Occipital lobe (tissue), 1 donor: ENCODE measurements at regions not wholly inside any gene's neighbourhood (a gene's known extent, or its start where the extent isn't known, plus 50 kb on each side); places are given as distances from the start of the nearest gene placed in this dataset.

ENCODE experiments used
- DNase-seq: peaks from one replicate; lab custom pipeline; 2025; lab: John Stamatoyannopoulos, UW

GRCh38 chr2:239765076-239765845 lies 259.9 kb downstream of the NDUFA10 start:
- DNase-seq = no peak

DNA sequence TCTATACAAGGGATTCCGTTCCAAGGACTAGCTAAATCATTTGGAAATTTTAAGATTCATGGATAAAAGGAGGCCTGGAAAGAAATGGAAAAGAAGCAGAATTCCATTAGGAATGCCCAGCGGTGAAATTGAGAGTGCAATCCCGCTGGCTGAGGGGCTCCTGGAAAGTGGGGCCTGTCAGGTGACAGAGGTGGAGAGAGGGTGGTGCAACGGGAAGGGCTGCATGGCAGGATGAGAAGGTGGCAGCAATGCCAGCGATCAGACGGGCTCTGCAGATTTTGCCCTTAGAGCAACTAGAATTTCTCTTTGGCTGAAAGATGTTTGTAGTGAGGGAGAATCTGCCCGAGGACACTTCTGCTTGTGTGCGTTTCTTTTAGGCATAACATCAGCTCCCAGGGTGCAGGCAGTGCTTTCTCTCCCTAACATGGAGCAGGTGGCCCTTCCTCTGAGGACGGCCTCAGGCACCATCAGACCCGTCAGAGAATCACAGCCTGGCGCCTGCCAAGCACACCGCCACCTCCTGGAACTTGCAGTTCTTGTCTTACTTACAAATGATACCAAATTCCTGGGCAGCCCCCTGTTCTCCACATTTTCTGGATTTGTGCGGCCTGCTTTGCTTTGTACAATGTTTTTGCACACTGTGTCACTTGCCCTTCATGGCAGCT lies 261.6 kb downstream of the NDUFA10 start:
- no peak for DNase-seq

DNA sequence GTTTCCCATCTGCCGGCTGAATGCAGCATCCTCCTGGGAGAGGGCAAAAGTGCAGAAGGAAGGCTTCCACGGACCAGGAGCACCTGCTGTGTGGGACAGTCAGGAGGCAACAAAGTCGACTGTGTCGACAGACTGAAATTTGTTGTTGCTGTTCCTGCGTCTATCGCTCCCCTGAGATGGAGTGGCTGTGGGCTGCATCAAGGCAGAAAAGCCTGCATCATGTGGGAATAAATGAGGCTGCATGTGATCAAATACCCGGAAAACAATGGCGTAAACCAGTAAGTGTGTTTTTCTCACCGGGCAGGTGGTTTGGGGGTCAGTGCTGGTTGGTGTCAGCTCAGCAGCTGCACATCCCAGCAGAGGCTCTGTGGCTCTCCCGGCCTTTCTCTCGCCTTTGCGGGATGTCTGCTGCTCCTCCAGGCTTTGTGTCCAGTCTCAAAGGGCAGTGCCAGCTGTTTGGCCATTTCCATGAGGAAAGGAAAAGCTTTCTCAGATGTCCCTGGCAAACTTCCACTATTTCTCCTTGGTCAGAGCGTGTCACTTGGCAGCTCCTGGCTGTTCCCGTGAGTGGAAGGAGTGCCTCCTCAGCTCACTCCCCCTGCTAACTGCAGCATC lies 262.4 kb downstream of the NDUFA10 start:
- DNase-seq = no peak

DNA sequence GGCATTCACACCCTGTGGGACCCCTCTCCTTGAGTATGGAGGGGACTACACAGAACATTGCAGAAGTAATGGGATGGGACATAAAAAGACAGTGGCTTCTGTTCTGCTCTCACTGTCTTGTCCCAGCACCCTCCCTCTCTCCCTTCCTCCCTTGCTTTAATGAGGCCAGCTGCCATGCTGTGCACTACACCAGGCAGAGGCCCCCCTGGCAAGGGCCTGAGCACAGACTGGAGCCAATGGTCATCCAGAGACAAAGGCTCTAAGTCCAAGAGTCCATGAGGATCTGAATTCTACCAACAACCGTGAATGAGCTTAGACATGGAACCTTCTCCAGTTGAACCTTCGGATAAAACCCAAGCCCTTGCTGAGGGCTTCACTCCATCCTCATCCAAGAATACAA lies 263.0 kb downstream of the NDUFA10 start:
- no peak for DNase-seq

DNA sequence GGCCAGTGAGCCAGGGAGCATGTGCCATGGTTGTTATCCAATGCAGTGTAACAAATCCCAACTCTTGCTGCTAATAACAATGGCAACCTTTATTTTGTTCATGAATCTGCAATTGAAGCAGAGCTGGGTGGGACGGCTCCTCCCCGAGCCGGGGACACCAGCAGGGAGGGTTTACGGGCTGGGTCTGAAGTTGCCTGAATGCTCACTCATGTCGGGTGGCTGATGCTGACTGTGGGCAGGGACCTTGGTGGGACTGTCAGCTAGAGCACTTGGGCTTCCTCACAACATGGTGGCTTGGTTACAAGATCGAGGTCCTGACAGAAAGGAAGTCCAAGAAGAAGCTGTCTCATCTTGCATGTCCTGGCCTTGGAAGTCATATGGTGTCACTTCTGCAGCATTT lies 264.5 kb downstream of the NDUFA10 start:
- DNase-seq = no peak

GRCh38 chr2:239758279-239758877 lies 266.8 kb downstream of the NDUFA10 start:
- no peak for DNase-seq

DNA sequence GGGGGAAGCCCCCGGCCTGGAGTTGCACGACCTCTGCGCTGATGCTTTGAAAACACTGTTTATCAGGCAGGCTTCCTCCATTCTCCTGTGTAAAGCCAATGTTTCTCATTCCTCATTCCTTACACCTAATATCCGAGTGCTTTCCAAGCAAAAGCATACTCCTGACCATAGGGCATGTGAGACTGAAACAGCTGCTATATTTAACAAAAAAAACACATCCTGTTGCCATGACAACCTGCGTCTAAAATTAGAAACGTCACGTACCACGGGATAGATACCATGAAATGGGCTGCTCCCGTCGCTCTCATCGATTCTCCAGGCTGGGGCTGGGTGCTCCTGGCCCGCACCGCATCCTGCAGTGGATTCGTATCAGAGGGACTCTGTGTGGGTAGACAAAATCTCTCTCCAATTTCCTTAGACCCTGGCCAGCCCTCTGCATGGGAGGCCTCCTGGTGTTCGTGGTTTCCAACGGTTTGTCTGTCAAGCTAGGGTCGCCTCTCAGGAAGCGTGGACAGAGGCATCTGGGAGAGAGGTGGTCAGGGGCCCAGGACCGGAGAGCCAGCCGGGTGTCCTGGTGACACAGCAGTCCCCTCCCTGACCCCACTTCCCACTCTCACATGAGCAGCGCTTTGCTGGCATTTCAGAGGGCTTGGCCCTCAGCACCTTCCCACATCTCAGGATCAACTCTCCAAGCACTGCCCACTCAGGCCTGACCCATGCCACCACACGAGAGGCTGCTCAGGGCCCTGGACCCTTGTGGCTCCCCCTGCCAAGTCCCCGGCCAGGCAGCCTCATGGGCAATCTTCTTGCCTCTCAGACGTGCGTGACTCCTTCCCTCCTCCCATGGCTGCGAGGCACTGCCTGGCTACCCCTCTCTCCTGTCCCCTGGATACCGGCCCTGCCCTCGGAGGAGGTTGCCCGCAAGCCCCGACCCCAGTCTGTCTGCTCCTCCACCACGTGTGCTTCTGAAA lies 268.1 kb downstream of the NDUFA10 start:
- DNase-seq = peak; percentile 27

DNA sequence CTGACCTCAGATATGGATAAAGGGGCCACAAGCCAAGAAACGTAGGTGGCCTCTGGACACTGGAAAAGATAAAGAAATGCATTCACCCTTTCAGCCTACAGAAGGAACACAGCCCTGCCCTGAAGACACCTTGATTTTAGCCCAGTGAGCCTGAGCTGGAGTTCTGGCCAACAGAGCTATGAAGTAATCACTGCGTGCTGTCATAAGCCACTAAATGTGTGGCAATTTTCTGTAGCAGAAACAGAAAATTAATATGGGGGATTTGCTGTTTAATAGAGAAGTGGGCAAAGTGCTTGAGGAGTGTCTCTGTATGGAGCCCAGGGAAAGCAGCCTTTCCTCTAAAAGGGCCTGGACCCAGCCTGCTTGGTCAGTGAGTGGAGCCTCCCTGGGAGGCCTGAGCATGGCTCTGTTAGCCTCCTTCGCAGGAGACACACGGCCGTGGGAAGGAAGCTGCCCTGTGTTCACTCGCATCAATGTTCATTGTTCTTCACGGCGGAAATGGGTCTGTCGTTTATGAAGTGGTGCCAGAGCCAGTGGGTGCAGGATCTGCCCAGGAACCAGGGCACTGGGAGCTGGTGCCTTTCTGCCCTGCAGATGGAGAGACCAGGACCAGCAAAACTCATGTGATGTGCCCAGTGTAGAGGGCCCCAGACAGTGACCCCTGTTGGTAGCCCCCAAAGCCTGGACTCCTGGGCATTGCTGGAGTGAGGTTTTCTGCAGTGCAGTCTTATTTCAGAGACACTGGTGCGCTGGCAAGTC lies 268.9 kb downstream of the NDUFA10 start:
- no peak for DNase-seq

- no peak for DNase-seq
These were observed 271.7 kb downstream of the NDUFA10 start for GRCh38 chr2:239753401-239753837.

DNA sequence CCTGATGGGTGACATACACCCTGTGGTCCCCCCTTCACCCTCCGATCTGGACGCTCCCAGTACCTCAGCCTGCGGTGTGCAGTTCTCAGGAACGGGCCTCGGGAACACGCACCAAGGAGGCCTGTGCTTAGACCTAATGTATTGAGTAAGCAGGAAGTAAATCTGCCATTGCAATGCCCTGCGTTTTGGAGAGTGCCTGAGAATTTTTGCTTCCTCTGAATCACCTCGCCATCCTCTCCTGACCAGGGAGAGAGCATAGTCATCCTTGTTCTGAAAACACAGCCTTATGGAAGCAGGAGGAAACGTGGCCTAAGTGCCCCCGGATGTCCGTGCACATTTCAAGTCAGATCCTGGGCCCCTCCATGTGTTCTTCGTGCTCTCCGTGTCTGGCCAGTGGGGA lies 272.2 kb downstream of the NDUFA10 start:
- no peak for DNase-seq

DNA sequence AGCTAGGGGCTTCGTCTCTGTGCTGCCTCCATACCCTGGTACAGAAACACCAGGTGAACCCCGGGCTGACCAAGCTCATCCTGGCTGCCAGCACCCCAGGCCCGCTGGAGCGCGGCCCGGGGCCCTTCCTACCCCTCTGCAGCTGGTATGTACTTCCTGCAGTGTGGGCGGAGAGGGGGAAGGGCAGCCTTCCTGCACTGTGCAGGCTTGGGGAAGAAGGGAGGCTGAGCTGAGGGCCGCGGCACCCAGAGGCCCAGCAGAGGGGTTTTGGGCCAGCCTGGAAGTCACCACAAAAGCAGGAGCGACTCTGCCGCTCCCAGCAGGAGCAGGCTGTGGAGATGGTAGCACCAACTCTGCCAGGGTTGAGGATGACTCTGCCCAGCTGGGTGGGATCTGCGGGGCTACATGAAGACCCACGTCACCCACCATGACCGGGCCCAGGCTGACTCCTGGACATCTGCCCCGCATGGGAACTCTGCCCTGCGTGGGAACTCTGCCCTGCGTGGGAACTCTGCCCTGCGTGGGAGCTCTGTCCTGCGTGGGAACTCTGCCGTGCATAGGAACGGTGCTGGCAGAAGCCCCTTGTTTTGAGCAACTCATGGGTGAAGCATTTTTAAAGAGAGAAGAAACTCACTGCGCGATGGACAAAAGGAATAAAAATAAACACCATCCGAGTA lies 273.3 kb downstream of the NDUFA10 start:
- DNase-seq = no peak

GRCh38 chr2:239750929-239751678 lies 274.0 kb downstream of the NDUFA10 start:
- DNase-seq = no peak

DNA sequence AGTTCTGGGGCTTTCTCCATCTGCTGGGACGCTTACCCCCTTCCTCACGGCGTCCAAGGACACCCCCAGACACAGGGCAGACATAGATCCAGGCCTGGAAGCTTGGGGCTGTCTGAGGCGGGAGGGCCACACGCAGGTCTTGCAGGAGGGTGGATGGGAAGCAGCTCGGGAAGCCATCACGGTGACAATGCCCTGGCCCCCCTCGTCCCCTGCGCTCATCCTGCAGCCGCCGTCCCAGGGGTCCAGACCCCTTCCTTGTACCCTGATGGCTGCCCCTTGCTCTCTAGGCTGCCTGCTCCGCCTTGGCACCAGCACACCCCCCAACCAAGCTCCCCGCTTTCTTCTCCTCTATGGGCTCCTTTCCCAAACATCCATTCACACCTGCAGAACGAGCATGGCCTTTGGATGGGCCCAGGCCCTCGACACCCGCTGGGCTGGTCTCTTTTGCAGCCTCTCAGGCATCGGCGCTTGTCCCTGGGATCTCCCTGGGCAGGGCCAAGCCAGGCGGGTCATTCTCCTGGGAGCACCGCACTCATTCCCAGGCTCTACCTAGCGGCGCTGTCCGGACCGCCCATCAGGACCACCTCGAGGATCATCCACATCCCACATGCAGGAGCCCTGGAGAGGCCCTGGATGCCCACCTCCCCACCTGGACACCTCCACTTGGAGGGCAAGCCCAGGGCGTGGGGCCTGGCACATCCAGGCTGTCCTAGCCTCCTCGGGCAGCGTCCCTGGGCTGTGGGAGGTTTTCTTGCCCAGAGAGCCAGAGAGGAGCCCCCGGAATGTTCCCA lies 274.9 kb downstream of the NDUFA10 start:
- no peak for DNase-seq

DNA sequence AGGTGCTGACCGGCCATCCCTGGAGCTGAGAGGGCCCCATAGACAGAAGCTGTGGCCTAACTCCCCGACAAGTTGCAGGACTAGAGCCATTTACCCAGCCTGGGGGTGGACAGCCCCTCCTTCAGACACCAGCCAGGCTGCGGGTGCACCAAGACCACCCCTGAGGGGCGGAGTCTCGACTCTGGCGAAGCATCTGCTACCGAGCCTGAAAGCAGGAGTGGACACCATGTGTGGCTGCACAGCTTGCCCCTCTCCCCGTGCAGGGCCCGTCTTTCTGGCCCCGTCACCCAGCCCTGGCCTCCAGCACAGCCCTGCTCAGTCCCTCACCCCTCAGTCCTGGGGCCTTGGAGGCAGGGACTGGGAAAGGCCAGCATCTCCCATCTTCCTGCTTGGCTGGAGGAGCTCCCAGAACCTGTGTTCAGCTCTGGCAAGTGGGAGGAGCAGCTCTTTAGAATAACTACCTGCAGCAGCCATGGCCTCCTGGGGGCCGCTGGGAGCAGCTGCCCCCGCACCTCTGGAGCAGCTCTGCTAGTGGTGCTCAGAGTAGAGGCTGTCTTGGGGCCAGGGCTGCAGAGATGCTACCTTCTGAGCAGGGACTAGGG lies 275.8 kb downstream of the NDUFA10 start:
- DNase-seq = no peak

DNA sequence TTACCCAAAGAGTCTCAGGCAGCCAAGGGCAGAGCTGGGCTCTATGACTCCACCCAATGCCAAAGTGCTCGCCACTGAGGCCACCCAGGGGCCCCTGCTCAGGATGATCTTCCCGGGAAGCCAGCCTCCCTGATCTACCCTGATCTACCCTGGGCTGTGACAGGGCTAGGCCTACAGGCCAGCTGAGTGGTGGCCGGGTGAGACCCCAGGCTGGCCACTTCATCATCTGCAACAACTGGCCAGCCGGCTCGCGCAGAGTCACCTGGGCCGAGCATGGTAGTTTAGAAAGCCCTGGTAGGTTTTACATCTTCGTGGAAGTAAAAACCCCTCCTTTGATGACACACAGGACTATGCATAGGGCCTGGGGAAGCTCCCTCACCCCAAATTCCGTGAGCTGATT lies 276.3 kb downstream of the NDUFA10 start:
- no peak for DNase-seq

DNA sequence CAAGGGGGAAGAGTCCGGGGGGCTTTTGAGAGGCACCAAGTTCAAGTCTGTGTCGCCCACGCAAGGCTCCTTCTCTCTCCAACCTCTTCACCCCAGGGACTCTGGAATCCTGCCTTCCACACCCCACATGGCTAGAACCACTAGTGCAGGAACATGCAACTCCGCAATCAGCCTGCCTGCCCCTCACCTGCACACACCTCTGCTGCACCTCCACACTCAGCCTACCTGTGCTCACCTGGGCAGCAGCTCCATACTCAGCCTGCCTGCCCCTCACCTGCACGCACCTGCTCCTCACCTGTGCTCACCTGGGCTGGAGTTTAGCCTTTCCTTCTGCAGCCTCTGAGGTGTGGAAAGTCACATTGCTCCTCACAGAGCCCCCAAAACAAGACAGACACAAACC lies 277.4 kb downstream of the NDUFA10 start:
- no peak for DNase-seq

DNA sequence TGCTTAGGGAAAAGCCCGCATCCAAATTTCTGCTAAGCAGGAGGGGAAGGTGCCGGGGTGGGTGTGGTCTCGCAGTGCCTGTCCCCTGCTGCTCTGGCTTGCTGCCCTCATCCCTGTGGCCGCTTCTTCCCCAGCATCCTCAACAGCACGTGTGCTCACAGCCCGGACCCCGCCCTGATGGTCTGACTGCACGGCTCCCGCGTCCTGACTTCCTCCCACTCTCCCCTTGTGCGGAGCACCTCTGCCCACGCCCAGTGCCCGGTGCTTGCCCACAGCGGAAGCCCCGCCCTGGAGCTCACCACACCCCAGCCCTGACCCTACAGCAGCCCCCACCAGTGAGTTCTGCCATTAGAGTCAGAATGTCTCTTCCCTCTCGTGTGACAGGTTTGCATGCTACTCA lies 277.9 kb downstream of the NDUFA10 start:
- no peak for DNase-seq
